Astrocyte of the spinal cord (primary cell): ENCODE measurements at regions not wholly inside any gene's neighbourhood (a gene's known extent, or its start where the extent isn't known, plus 50 kb on each side); places are given as distances from the start of the nearest gene placed in this dataset.

Experiments
- DNase-seq: peaks from one replicate; pipeline ENCODE4 v3.0.0; 2011; ENCODE audit warnings: low read depth, low spot score
- H3K4me3 ChIP-seq: 2 replicates; pipeline ENCODE4 v1.5.1; 2011; ENCODE audit warnings: low read depth, mild to moderate bottlenecking, low read length, moderate library complexity
- CTCF ChIP-seq: IDR thresholded peaks from 2 replicates; pipeline ENCODE4 v1.5.1; 2012; ENCODE audit warnings: low read depth, mild to moderate bottlenecking, low read length, inconsistent platforms
- in situ Hi-C: cut with HindIII; loops from 2 replicates; pipeline ENCODE4 v1.10.0; 2017; ENCODE audit warnings: low sequenced_read_pairs

- no peak for DNase-seq
- no peak for TF ChIP-seq CTCF
- in situ Hi-C loops: no loop called here
- no peak overlapping the region for H3K4me3 ChIP-seq
These were observed 578.8 kb upstream of the PFKP start for GRCh38 chr10:2488446-2489005.

- in situ Hi-C loops: no loop called here
- no peak for TF ChIP-seq CTCF
- no peak overlapping the region for H3K4me3 ChIP-seq
- no peak for DNase-seq
These were observed 579.4 kb upstream of the PFKP start for GRCh38 chr10:2487921-2488320.

- H3K4me3 ChIP-seq: no peak overlapping the region
- no peak for DNase-seq
- in situ Hi-C loops: no loop called here
- no peak for TF ChIP-seq CTCF
These were observed 588.7 kb upstream of the PFKP start for GRCh38 chr10:2478656-2479055.

GRCh38 chr10:2476812-2477553, 590.4 kb upstream of the PFKP start:
- in situ Hi-C loops: no loop called here
- H3K4me3 ChIP-seq: no peak overlapping the region
- no peak for DNase-seq
- no peak for TF ChIP-seq CTCF

- in situ Hi-C loops: no loop called here
- no peak for TF ChIP-seq CTCF
- H3K4me3 ChIP-seq: no peak overlapping the region
- DNase-seq: no peak
These were observed 591.0 kb upstream of the PFKP start for GRCh38 chr10:2476218-2476811.

GRCh38 chr10:2475711-2476217, 591.6 kb upstream of the PFKP start:
- TF ChIP-seq CTCF: no peak
- no peak for DNase-seq
- in situ Hi-C loops: no loop called here
- H3K4me3 ChIP-seq: no peak overlapping the region
